ENCODE measurements at regions not wholly inside any gene's neighbourhood (a gene's known extent, or its start where the extent isn't known, plus 50 kb on each side); places are given as distances from the start of the nearest gene placed in this dataset.
"Not testable (repeated sequence)": the region's sequence is repeated elsewhere in the genome, so short reads cannot be mapped to it uniquely, and the experiment has no call there.

GRCh38 chr2:40028792-40029488, 249.9 kb upstream of the THUMPD2 start:
- WGBS, 4 donors, result 91 to 95% (median 94%) methylated on average over 1 of the region's 1 CpG
- TF ChIP-seq POLR2A (IDR thresholded peaks at IDR 0.05) (no peak), CTCF (IDR thresholded peaks at IDR 0.05) (no peak)
- H3K4me3 ChIP-seq, result no peak overlapping the region
- no peaks in the 10 kb centered on the region for H3K27me3 ChIP-seq
- H3K4me1 ChIP-seq (replicated peaks in 1 of 2), result no peaks in the 10 kb centered on the region
- no peak for DNase-seq
- intact Hi-C loops (cut with DNase I), result no loop called here
- H3K9me3 ChIP-seq (replicated peaks in 1 of 3), result no peaks in the 10 kb centered on the region
- no peaks in the 10 kb centered on the region for H3K36me3 ChIP-seq (replicated peaks in 1 of 2)
- H3K27ac ChIP-seq, result no peak overlapping the region

GRCh38 chr2:40027968-40028367, 248.9 kb upstream of the THUMPD2 start:
- no peak overlapping the region for H3K4me3 ChIP-seq
- DNase-seq, result no peak
- H3K9me3 ChIP-seq (replicated peaks in 1 of 3), result no peaks in the 10 kb centered on the region
- TF ChIP-seq POLR2A (IDR thresholded peaks at IDR 0.05) (no peak), CTCF (IDR thresholded peaks at IDR 0.05) (no peak)
- intact Hi-C loops (cut with DNase I), result no loop called here
- no peaks in the 10 kb centered on the region for H3K36me3 ChIP-seq (replicated peaks in 1 of 2)
- no peaks in the 10 kb centered on the region for H3K27me3 ChIP-seq
- 68 to 94% (median 80%) methylated on average over 1 of the region's 1 CpG for WGBS, 4 donors
- no peak overlapping the region for H3K27ac ChIP-seq
- no peaks in the 10 kb centered on the region for H3K4me1 ChIP-seq (replicated peaks in 1 of 2)

- H3K4me1 ChIP-seq (replicated peaks in 1 of 2); DNase-seq; H3K4me3 ChIP-seq; H3K36me3 ChIP-seq (replicated peaks in 1 of 2); intact Hi-C loops (cut with DNase I); H3K9me3 ChIP-seq (replicated peaks in 1 of 3); H3K27ac ChIP-seq; H3K27me3 ChIP-seq: not testable (repeated sequence)
- 72 to 75% (median 73%) methylated on average over 2 to 3 of the region's 3 CpGs for WGBS, 4 donors
Measured at GRCh38 chr2:40025276-40025675, 246.2 kb upstream of the THUMPD2 start.

- no peaks in the 10 kb centered on the region for H3K36me3 ChIP-seq (replicated peaks in 1 of 2)
- no peaks in the 10 kb centered on the region for H3K4me1 ChIP-seq (replicated peaks in 1 of 2)
- no peak overlapping the region for H3K27ac ChIP-seq
- H3K9me3 ChIP-seq (replicated peaks in 1 of 3), result no peaks in the 10 kb centered on the region
- no peak for DNase-seq
- intact Hi-C loops (cut with DNase I), result no loop called here
- 90 to 100% (median 96%) methylated on average over 1 of the region's 1 CpG for WGBS, 4 donors
- no peaks in the 10 kb centered on the region for H3K27me3 ChIP-seq
- no peak for TF ChIP-seq CTCF (IDR thresholded peaks at IDR 0.05)
- no peak overlapping the region for H3K4me3 ChIP-seq
Measured at GRCh38 chr2:40020997-40021396, 241.9 kb upstream of the THUMPD2 start.

- Histone ChIP-seq H3K9me3 (replicated peaks in 1 of 3) (no peaks in the 10 kb centered on the region), H3K4me1 (replicated peaks in 1 of 2) (no peaks in the 10 kb centered on the region), H3K27ac (no peak overlapping the region), H3K36me3 (replicated peaks in 1 of 2) (no peaks in the 10 kb centered on the region), H3K4me3 (no peak overlapping the region), H3K27me3 (no peaks in the 10 kb centered on the region)
- DNase-seq, result no peak
- intact Hi-C loops (cut with DNase I), result no loop called here
- 40 to 55% (median 49%) methylated on average over 1 of the region's 1 CpG for WGBS, 4 donors
- TF ChIP-seq CTCF (IDR thresholded peaks at IDR 0.05), result no peak
Measured at GRCh38 chr2:40016151-40016885, 237.3 kb upstream of the THUMPD2 start.

GRCh38 chr2:40013962-40014361, 234.9 kb upstream of the THUMPD2 start:
- WGBS, 4 donors, result 86 to 96% (median 91%) methylated on average over 3 to 14 of the region's 17 CpGs
- intact Hi-C loops (cut with DNase I); DNase-seq: not testable (repeated sequence)

More at GRCh38 chr2:40013962-40014361, 234.9 kb upstream of the THUMPD2 start:
- not testable (repeated sequence) for H3K4me3 ChIP-seq; H3K36me3 ChIP-seq (replicated peaks in 1 of 2); H3K27ac ChIP-seq; H3K27me3 ChIP-seq; H3K9me3 ChIP-seq (replicated peaks in 1 of 3); H3K4me1 ChIP-seq (replicated peaks in 1 of 2)

Measured in adrenal gland (tissue), 9 donors.